ENCODE measurements at regions not wholly inside any gene's neighbourhood (a gene's known extent, or its start where the extent isn't known, plus 50 kb on each side); places are given as distances from the start of the nearest gene placed in this dataset.
A peak's percentile ranks its signal among the peaks of the same experiment; 100 is the strongest.

DNA sequence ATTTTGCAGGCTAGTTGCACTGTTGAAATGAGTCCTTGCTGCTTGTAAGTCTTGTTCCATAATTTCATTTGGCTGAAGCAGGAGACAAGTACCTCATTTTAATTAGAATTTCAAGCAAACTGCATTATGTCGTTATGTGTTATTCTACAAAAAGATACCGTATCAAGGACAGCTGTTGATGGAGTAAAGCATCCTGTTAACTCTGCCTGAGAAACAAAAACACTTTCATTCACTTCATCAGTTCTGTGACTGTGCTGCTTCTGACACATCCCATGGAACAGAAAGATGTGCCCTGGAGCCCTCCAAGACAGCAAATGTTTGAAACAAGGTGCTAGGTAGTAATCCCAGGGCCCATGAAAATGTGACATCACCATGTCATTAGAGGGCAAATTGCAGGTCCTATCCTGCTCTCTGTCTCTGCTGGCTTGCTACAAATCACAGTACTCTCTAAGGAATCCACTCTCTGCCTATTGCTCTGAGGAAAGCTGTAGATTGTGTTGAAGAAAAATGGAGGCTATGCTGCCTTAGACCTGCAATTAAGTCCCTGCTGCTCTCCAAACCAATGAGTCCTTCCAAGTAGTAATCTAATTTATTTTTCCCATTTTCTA, 209.7 kb upstream of the PARD3B start:
- H3K4me3 Mint-ChIP-seq = no peak overlapping the region
- H3K9me3 ChIP-seq (ENCODE audit: control insufficient read depth, low read length, poor library complexity, severe bottlenecking) = no peaks in the 10 kb centered on the region
- H3K27me3 Mint-ChIP-seq = peaks cover 63% of the 10 kb centered on the region
- H3K27ac Mint-ChIP-seq = no peak overlapping the region
- H3K4me1 Mint-ChIP-seq = peaks cover 2% of the 10 kb centered on the region
- no peak for DNase-seq
- no peak for ATAC-seq
- H3K36me3 Mint-ChIP-seq (ENCODE audit: low read depth) = no peaks in the 10 kb centered on the region

DNA sequence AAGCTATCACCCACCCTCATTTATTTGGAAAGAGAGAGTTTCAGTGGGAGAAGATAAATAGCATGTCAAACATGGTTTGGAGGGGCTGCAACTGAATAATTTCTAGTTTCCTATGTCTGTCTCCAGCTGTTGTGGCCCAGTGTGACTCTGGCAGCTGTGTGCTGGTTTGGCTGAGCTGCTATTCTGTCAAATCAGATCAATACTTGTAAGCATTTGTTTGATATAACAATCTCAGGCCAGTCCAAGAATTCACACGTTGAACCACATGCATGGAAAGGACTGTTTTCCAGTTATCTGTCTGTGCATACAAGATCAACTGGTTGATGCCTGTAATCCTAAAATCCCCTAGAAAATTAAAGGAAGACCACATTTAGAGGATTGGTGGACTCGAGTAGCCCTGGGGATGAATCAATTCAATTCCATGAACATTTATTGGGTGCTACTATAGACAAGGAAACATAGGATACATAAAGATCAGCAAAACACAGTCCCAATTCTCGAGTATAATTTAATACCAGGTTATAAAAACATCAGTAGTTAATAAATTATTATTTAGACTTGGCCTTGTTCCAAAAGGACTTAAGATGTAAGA, 209.0 kb upstream of the PARD3B start:
- Mint-ChIP-seq H3K4me3 (no peak overlapping the region), H3K27me3 (peaks cover 63% of the 10 kb centered on the region), H3K36me3 (ENCODE audit: low read depth) (no peaks in the 10 kb centered on the region), H3K27ac (no peak overlapping the region), H3K4me1 (peaks cover 2% of the 10 kb centered on the region)
- no peak for ATAC-seq
- H3K9me3 ChIP-seq (ENCODE audit: control insufficient read depth, low read length, poor library complexity, severe bottlenecking) = no peaks in the 10 kb centered on the region
- DNase-seq = no peak

DNA sequence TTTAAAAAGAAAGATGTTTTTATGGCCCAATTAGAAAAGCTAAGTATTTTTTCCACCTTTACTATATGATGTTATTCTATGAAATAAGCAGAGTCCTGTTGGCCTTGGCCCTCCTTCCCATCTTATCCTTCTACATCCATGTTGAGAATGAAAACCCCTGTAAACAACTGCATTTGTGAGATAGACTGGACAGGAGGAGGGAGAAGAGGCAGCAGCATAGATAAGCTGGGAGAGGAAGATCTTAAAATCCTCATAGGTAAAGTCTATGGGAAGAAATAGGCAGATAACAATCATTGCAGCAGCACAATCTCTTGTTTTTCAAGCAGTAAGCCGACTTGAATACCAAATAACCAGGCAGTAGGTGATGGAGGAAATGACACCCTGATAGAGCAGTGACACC, 207.6 kb upstream of the PARD3B start:
- DNase-seq (no peak), ATAC-seq (no peak)
- H3K9me3 ChIP-seq (ENCODE audit: control insufficient read depth, low read length, poor library complexity, severe bottlenecking) = no peaks in the 10 kb centered on the region
- Mint-ChIP-seq H3K36me3 (ENCODE audit: low read depth) (no peaks in the 10 kb centered on the region), H3K27ac (no peak overlapping the region), H3K4me3 (no peak overlapping the region), H3K4me1 (peaks cover 2% of the 10 kb centered on the region), H3K27me3 (peaks cover 57% of the 10 kb centered on the region)

DNA sequence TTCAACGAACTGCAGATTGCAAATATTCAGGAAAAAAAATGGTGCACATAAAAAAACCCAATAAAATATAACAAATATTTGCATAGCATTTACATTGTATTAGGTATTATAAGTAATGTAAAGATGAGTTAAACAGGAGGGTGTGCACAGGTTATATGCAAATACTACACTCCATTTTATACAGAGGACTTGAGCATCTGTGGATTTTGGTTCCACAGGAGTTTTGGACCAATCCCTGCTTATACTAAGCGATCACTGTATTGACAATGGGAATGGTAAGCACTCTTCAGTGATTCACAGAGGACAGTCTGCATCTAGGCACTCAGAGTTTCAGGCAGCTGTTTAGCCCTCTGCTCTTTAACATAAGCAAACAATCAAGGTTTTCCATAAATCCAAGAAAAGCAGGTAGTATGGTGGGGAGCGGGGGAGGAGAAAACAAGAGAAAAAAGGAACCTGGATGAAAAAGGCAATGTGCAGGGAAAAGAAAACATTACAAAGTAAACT, 206.0 kb upstream of the PARD3B start:
- DNase-seq (no peak), ATAC-seq (no peak)
- peaks cover 2% of the 10 kb centered on the region for H3K4me1 Mint-ChIP-seq
- H3K27me3 Mint-ChIP-seq = peaks cover 63% of the 10 kb centered on the region
- no peaks in the 10 kb centered on the region for H3K9me3 ChIP-seq (ENCODE audit: control insufficient read depth, low read length, poor library complexity, severe bottlenecking)
- H3K27ac Mint-ChIP-seq = no peak overlapping the region
- no peaks in the 10 kb centered on the region for H3K36me3 Mint-ChIP-seq (ENCODE audit: low read depth)
- no peak overlapping the region for H3K4me3 Mint-ChIP-seq

DNA sequence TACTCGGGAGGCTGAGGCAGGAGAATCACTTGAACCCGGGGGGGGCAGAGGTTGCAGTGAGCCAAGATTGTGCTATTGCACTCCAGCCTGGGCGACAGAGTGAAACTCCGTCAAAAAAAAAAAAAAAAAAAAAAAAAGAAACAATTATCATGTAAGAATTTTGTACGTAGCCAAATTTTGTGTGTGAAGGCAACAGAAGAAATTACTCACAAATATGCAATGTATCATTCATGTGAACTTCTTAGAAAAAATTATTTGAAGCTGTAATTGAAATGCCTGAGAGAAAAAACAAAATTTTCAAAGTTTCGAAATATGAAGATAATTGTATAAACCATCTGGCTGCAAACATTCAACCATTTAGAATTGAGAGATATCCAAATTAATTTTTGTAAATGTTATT, 204.8 kb upstream of the PARD3B start:
- Mint-ChIP-seq H3K4me1 (peaks cover 2% of the 10 kb centered on the region), H3K36me3 (ENCODE audit: low read depth) (no peaks in the 10 kb centered on the region), H3K4me3 (no peak overlapping the region), H3K27ac (no peak overlapping the region), H3K27me3 (peaks cover 56% of the 10 kb centered on the region)
- ATAC-seq (no peak), DNase-seq (no peak)
- no peaks in the 10 kb centered on the region for H3K9me3 ChIP-seq (ENCODE audit: control insufficient read depth, low read length, poor library complexity, severe bottlenecking)

DNA sequence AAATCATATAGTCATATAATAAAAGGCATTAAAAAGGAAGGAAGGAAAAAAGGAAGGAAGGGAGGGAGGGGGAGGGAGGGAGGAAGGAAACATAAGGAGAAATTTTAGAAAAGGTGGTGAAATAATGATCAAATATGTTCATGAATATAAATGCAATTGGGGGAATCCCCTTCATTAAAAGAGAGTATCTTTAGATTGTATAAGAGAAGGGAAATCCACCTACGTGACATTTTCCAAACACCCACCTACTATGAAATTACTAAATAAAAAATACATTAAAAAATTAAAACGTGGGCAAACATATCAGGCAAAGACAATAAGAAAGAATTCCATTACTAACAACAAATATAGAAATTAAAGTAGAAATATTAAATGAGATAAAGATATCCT, 203.4 kb upstream of the PARD3B start:
- Mint-ChIP-seq H3K4me3 (no peak overlapping the region), H3K27ac (no peak overlapping the region), H3K36me3 (ENCODE audit: low read depth) (no peaks in the 10 kb centered on the region), H3K4me1 (peaks cover 2% of the 10 kb centered on the region), H3K27me3 (peaks cover 50% of the 10 kb centered on the region)
- DNase-seq (no peak), ATAC-seq (no peak)
- no peaks in the 10 kb centered on the region for H3K9me3 ChIP-seq (ENCODE audit: control insufficient read depth, low read length, poor library complexity, severe bottlenecking)

DNA sequence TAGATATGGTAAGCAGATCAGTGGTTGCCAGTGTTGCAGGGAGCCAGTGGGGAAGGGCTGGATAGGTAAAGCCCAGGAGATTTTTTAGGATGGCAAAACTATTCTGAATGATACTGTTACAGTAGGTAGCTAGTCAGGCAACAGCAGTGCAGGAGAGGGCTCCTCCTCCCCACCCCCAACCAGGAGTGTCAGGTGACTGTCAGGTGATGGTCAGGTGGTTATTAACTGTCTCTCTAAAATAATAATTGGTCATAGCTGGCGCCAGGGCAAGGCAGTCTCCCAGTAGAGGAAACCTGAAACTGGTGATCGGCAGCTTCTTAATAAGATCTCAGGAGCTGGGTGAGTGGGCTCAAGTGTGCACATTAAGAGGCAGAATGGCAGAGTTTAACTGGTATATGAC, 201.6 kb upstream of the PARD3B start:
- no peak overlapping the region for H3K4me3 Mint-ChIP-seq
- ATAC-seq = no peak
- no peak overlapping the region for H3K27ac Mint-ChIP-seq
- no peaks in the 10 kb centered on the region for H3K36me3 Mint-ChIP-seq (ENCODE audit: low read depth)
- H3K27me3 Mint-ChIP-seq = peaks cover 37% of the 10 kb centered on the region
- no peak for DNase-seq
- H3K9me3 ChIP-seq (ENCODE audit: control insufficient read depth, low read length, poor library complexity, severe bottlenecking) = no peaks in the 10 kb centered on the region
- H3K4me1 Mint-ChIP-seq = peaks cover 2% of the 10 kb centered on the region

DNA sequence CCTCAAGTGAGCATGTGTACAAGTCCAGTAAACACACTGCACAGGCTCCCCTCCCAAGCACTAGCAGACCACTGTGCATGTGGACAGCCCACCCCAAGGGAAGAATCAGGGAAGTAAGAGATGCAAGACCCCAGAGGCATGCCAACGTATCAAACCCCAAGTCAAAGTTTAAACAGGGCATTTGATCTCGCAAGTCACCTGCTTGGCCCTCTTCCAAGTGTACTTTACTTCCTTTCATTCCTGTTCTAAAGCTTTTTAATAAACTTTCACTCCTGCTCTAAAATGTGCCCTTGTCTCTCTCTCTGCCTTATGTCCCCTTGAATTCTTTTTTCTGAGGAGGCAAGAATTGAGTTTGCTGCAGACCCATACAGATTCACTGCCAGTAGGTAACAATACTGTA, 201.2 kb upstream of the PARD3B start:
- no peak for DNase-seq
- Mint-ChIP-seq H3K4me3 (no peak overlapping the region), H3K4me1 (peaks cover 2% of the 10 kb centered on the region), H3K36me3 (ENCODE audit: low read depth) (no peaks in the 10 kb centered on the region), H3K27me3 (peaks cover 34% of the 10 kb centered on the region), H3K27ac (no peak overlapping the region)
- H3K9me3 ChIP-seq (ENCODE audit: control insufficient read depth, low read length, poor library complexity, severe bottlenecking) = no peaks in the 10 kb centered on the region
- ATAC-seq = no peak

DNA sequence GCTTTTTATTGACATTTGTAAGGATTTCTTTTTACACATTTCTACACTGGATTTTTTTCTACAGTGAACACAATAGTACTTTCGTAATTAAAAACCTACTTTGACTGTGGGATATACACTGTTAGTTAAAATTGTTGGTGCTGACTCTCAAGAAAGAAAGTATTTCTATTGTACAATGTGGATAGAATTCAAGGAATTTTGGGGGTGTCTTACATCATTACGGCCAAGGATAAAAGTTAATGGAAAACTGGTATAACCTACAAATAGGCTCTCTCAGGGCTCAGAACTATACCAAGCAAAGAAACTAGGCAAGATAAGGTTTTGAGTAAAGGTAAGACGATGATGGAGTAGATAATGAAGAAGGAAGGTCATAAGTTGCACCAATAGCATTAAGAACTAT, 198.4 kb upstream of the PARD3B start:
- no peak for ATAC-seq
- H3K27me3 Mint-ChIP-seq = peaks cover 32% of the 10 kb centered on the region
- no peaks in the 10 kb centered on the region for H3K4me1 Mint-ChIP-seq
- no peaks in the 10 kb centered on the region for H3K9me3 ChIP-seq (ENCODE audit: control insufficient read depth, low read length, poor library complexity, severe bottlenecking)
- no peak overlapping the region for H3K27ac Mint-ChIP-seq
- no peak overlapping the region for H3K4me3 Mint-ChIP-seq
- no peak for DNase-seq
- no peaks in the 10 kb centered on the region for H3K36me3 Mint-ChIP-seq (ENCODE audit: low read depth)

DNA sequence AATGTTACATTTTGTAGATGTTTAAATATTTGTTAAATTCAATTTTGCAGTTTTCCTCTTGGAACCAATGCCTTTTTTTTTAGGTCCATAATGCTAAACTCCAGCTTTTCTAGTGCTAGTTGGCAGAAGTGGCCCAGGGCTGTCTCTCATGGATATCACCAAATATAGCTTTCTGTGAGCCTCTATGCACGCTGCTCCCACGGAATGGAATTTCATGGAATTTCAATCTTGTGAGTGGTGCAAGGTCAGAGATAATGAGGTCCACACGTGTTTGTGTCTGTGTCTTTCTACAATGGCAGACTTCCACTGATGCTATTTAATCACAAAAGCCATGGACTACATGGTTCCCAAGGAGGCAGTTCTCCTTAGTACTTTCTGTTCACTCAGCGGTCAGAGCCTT, 191.5 kb upstream of the PARD3B start:
- no peak for ATAC-seq
- no peaks in the 10 kb centered on the region for H3K9me3 ChIP-seq (ENCODE audit: control insufficient read depth, low read length, poor library complexity, severe bottlenecking)
- DNase-seq = no peak
- H3K27ac Mint-ChIP-seq = no peak overlapping the region
- H3K4me1 Mint-ChIP-seq = no peaks in the 10 kb centered on the region
- no peaks in the 10 kb centered on the region for H3K36me3 Mint-ChIP-seq (ENCODE audit: low read depth)
- peaks cover 47% of the 10 kb centered on the region for H3K27me3 Mint-ChIP-seq
- no peak overlapping the region for H3K4me3 Mint-ChIP-seq

DNA sequence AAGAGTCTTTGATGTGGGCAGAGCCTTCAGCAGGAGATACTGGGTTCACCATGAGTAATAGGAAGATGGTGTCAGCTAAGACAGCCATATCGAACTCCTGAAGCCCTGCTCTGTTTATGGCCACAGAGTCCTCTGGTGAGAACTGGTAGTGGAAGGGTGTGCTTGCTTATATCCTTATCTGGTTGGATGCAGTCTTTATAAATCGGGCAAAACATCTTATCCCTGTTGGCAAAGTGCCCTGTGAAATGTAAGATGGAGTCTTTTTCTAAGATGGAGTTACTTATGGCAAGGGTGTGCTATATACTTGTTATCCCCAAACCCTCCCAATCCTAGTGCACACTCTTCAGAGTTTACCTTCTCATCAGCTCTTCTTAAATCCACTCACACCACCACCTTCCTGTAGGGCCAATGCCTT, 190.8 kb upstream of the PARD3B start:
- no peaks in the 10 kb centered on the region for H3K9me3 ChIP-seq (ENCODE audit: control insufficient read depth, low read length, poor library complexity, severe bottlenecking)
- peaks cover 47% of the 10 kb centered on the region for H3K27me3 Mint-ChIP-seq
- no peak overlapping the region for H3K27ac Mint-ChIP-seq
- ATAC-seq = no peak
- H3K36me3 Mint-ChIP-seq (ENCODE audit: low read depth) = no peaks in the 10 kb centered on the region
- no peak for DNase-seq
- H3K4me3 Mint-ChIP-seq = no peak overlapping the region
- H3K4me1 Mint-ChIP-seq = no peaks in the 10 kb centered on the region

DNA sequence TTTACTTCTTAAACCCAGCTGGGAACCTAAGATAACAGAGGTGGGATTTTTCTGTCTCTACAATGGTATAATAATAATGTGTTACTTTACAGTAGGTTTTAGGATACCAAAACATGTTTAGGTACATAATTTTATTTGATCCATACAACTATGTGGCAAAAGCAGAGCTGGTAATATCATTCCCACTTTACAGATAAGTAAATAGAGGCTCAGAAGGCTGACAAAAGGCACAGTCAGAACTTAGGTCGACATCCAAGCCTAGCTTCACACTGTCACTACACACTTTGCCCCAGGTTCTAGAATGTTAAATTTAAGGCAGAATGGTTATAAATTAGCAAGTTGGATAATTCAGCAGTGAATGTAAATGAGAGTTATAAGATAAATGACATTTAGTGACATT, 189.6 kb upstream of the PARD3B start:
- peak overlapping the region; percentile 25 for H3K4me3 Mint-ChIP-seq
- no peak for ATAC-seq
- H3K36me3 Mint-ChIP-seq (ENCODE audit: low read depth) = no peaks in the 10 kb centered on the region
- H3K27ac Mint-ChIP-seq = no peak overlapping the region
- peaks cover 47% of the 10 kb centered on the region for H3K27me3 Mint-ChIP-seq
- no peaks in the 10 kb centered on the region for H3K9me3 ChIP-seq (ENCODE audit: control insufficient read depth, low read length, poor library complexity, severe bottlenecking)
- H3K4me1 Mint-ChIP-seq = no peaks in the 10 kb centered on the region
- no peak for DNase-seq

DNA sequence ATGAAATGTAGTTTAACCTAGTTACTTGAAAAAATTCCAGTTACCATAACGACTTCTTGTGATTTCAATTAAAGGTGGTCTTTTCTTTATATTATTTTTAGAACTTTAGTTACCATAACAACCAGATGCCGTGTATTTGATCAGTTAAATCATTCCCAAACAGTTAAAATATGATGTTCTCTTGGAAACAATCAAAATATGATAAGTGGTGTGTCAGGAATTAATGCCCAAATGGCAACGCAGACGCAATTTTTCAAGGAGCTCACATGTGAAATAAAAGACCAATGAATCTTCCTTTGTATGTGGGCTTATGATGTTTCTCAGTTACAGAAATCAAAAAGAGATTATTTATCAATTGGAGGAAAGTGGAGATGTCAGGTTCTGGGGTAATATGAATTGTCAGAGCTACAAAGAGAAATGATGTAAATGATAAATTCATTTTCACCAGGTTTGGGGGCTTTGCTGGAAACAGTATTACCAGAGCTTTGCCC, 189.1 kb upstream of the PARD3B start:
- Mint-ChIP-seq H3K4me3 (no peak overlapping the region), H3K36me3 (ENCODE audit: low read depth) (no peaks in the 10 kb centered on the region), H3K4me1 (no peaks in the 10 kb centered on the region), H3K27ac (no peak overlapping the region), H3K27me3 (peaks cover 46% of the 10 kb centered on the region)
- DNase-seq (no peak), ATAC-seq (no peak)
- no peaks in the 10 kb centered on the region for H3K9me3 ChIP-seq (ENCODE audit: control insufficient read depth, low read length, poor library complexity, severe bottlenecking)

DNA sequence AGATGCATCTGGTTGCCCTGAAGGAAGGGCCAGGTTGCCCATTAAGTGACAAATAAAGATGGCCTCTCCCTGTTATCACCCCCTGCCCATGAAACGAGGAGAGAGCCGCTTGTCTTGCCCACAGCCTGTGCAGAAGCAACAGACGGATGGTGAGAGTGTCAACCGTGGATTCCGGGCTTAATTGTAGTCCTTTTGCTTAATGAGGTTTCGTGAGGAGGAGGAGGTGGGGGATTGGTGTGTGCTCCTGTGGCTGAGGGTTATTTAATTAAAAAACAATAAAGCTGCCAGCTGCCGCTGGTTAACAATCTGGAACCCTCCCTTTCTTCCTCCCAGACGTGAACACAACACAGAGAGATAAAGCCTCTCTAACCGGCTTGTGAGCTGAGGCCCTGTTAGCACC, 188.0 kb upstream of the PARD3B start:
- H3K9me3 ChIP-seq (ENCODE audit: control insufficient read depth, low read length, poor library complexity, severe bottlenecking) = no peaks in the 10 kb centered on the region
- no peak for ATAC-seq
- no peaks in the 10 kb centered on the region for H3K4me1 Mint-ChIP-seq
- no peak for DNase-seq
- no peak overlapping the region for H3K27ac Mint-ChIP-seq
- H3K36me3 Mint-ChIP-seq (ENCODE audit: low read depth) = no peaks in the 10 kb centered on the region
- H3K4me3 Mint-ChIP-seq = no peak overlapping the region
- H3K27me3 Mint-ChIP-seq = peaks cover 46% of the 10 kb centered on the region
